ENCODE measurements at regions not wholly inside any gene's neighbourhood (a gene's known extent, or its start where the extent isn't known, plus 50 kb on each side); places are given as distances from the start of the nearest gene placed in this dataset.

DNA sequence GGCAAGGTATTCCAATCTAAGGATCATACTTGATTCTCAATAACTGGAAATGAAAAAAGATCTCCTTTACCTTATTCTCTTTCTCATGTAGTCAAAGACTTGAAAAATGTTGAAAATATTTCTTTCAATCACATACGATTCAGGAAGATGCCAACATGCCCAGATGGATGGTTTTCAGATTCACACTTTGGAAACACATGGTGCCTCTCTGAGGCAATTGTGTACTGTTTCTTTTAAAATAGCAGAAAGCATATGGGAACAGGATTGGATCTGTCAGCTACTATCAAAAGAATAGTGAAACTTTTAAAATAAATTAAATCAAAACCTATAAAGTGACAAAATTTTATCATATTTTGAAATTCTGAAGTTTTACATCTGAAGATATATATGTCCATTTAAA lies 222.4 kb downstream of the SPRY2 start:
- Histone ChIP-seq H3K4me1 (ENCODE audit: control insufficient read depth in 1 of 2, insufficient read depth in 1 of 2, low read depth in 1 of 2, low read length in 1 of 2) (no peaks in the 10 kb centered on the region), H3K36me3 (no peaks in the 10 kb centered on the region), H3K27ac (no peak overlapping the region), H3K9me3 (no peaks in the 10 kb centered on the region), H3K4me3 (ENCODE audit: low read depth in 1 of 2, low read length in 1 of 2) (no peak overlapping the region), H3K27me3 (no peaks in the 10 kb centered on the region)
- TF ChIP-seq, protein P1, sequence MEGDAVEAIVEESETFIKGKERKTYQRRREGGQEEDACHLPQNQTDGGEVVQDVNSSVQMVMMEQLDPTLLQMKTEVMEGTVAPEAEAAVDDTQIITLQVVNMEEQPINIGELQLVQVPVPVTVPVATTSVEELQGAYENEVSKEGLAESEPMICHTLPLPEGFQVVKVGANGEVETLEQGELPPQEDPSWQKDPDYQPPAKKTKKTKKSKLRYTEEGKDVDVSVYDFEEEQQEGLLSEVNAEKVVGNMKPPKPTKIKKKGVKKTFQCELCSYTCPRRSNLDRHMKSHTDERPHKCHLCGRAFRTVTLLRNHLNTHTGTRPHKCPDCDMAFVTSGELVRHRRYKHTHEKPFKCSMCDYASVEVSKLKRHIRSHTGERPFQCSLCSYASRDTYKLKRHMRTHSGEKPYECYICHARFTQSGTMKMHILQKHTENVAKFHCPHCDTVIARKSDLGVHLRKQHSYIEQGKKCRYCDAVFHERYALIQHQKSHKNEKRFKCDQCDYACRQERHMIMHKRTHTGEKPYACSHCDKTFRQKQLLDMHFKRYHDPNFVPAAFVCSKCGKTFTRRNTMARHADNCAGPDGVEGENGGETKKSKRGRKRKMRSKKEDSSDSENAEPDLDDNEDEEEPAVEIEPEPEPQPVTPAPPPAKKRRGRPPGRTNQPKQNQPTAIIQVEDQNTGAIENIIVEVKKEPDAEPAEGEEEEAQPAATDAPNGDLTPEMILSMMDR (IDR thresholded peaks at IDR 0.05), result no peak

DNA sequence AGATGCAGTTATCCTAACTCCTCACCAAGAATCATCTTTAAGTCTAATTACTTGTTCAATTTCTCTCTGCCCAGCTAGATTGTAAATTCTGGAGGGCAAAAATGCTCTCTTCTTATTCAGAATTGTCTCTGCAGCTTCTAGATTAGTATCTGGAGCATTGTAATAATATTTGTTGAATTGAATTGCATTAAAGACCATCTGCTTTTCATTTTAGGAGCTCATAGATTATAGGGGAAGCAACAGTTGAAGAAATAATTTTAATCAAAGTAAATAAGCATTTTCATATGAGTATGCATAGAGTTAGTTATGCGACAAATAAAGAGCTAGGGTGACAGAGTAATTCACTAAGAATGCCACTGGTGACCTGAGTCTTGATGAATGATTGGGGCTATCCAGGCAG lies 222.8 kb downstream of the SPRY2 start:
- Histone ChIP-seq H3K9me3 (no peaks in the 10 kb centered on the region), H3K4me3 (ENCODE audit: low read depth in 1 of 2, low read length in 1 of 2) (no peak overlapping the region), H3K27me3 (no peaks in the 10 kb centered on the region), H3K27ac (no peak overlapping the region), H3K4me1 (ENCODE audit: control insufficient read depth in 1 of 2, insufficient read depth in 1 of 2, low read depth in 1 of 2, low read length in 1 of 2) (no peaks in the 10 kb centered on the region), H3K36me3 (no peaks in the 10 kb centered on the region)
- TF ChIP-seq, protein P1 (IDR thresholded peaks at IDR 0.05), result no peak

DNA sequence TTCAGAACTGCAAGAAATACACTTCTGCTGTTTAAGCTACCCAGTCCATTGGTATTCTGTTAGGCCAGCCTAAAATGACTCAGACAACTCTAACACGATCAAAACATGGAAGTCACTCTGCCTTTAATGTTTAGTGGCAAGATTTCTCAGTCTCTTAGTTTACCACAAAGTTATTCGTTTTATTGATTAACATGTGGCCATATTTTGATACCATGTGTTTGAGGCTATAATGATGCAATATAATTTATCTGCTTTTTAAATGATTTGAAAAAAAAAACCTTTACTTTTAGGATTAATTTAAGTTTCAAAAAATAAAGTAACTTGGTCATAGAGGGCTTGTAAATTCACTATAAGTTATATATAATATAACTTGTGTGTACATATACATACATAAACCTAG lies 223.4 kb downstream of the SPRY2 start:
- TF ChIP-seq, protein P1 (IDR thresholded peaks at IDR 0.05), result no peak
- no peak overlapping the region for H3K27ac ChIP-seq
- no peak overlapping the region for H3K4me3 ChIP-seq (ENCODE audit: low read depth in 1 of 2, low read length in 1 of 2)
- H3K36me3 ChIP-seq, result no peaks in the 10 kb centered on the region
- no peaks in the 10 kb centered on the region for H3K27me3 ChIP-seq
- H3K4me1 ChIP-seq (ENCODE audit: control insufficient read depth in 1 of 2, insufficient read depth in 1 of 2, low read depth in 1 of 2, low read length in 1 of 2), result no peaks in the 10 kb centered on the region
- no peaks in the 10 kb centered on the region for H3K9me3 ChIP-seq

DNA sequence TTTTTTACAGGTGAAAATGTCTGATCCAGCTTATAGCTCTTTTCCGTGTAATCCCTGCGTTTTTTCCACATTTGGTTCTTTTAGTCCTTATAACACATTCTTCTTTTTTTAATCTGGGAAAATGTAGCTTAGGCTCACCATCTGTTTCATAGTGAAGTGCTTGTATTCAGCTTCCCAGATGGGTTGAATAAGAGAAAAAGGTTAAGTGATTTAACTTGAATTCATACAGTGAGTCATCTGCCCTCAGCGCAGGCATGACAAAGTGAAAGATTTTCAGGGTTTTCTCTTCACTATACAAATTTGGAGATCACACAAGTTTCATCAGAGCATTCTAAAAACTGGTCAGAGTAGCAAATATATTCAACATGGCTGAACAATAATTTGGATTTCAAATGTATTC lies 224.8 kb downstream of the SPRY2 start:
- Histone ChIP-seq H3K4me3 (ENCODE audit: low read depth in 1 of 2, low read length in 1 of 2) (no peak overlapping the region), H3K9me3 (no peaks in the 10 kb centered on the region), H3K36me3 (no peaks in the 10 kb centered on the region), H3K4me1 (ENCODE audit: control insufficient read depth in 1 of 2, insufficient read depth in 1 of 2, low read depth in 1 of 2, low read length in 1 of 2) (no peaks in the 10 kb centered on the region), H3K27ac (no peak overlapping the region), H3K27me3 (no peaks in the 10 kb centered on the region)
- TF ChIP-seq, protein P1 (IDR thresholded peaks at IDR 0.05), result no peak

DNA sequence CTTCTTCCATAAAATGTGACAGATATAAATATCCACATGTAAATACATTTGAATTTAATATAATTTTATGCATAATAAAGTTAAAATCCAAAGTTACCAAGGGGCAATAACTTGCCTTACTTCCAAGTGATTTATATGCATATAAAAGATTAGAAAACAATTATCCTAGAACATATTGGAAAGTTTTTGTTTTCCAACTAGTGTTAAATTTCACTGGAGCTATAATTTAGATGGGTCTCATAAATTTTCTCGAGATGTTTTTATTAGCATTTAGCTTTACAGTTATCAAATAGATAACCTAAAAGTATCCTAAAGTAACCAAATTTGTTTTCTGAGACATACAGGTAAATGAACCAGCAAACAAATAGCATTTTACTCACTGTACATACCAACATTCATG lies 225.3 kb downstream of the SPRY2 start:
- Histone ChIP-seq H3K27ac (no peak overlapping the region), H3K27me3 (no peaks in the 10 kb centered on the region), H3K36me3 (no peaks in the 10 kb centered on the region), H3K4me1 (ENCODE audit: control insufficient read depth in 1 of 2, insufficient read depth in 1 of 2, low read depth in 1 of 2, low read length in 1 of 2) (no peaks in the 10 kb centered on the region), H3K9me3 (no peaks in the 10 kb centered on the region), H3K4me3 (ENCODE audit: low read depth in 1 of 2, low read length in 1 of 2) (no peak overlapping the region)
- TF ChIP-seq, protein P1 (IDR thresholded peaks at IDR 0.05), result no peak
